ENCODE measurements at regions not wholly inside any gene's neighbourhood (a gene's known extent, or its start where the extent isn't known, plus 50 kb on each side); places are given as distances from the start of the nearest gene placed in this dataset.

DNA sequence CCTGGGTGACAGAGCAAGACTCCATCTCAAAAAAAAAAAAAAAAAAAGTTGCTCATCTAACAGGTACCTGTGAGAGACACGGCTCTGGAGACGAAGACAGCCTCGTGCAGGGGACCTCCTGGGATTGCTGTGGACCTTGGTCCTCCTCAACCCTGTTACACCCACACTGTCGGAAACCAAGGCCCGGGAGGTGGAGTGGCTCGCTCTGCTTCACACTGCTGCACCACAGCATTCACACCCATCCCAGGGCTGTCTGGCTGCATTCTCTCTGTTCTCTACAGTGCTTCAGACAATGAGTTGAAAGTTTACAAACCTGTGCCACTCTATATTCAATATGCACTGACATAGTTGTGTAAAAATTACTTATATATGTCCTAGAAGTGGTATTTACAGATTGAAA, 101.0 kb upstream of the TNS3 start:
- TF ChIP-seq, protein P1, sequence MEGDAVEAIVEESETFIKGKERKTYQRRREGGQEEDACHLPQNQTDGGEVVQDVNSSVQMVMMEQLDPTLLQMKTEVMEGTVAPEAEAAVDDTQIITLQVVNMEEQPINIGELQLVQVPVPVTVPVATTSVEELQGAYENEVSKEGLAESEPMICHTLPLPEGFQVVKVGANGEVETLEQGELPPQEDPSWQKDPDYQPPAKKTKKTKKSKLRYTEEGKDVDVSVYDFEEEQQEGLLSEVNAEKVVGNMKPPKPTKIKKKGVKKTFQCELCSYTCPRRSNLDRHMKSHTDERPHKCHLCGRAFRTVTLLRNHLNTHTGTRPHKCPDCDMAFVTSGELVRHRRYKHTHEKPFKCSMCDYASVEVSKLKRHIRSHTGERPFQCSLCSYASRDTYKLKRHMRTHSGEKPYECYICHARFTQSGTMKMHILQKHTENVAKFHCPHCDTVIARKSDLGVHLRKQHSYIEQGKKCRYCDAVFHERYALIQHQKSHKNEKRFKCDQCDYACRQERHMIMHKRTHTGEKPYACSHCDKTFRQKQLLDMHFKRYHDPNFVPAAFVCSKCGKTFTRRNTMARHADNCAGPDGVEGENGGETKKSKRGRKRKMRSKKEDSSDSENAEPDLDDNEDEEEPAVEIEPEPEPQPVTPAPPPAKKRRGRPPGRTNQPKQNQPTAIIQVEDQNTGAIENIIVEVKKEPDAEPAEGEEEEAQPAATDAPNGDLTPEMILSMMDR (IDR thresholded peaks at IDR 0.05), result no peak

GRCh38 chr7:47681249-47681810, 99.4 kb upstream of the TNS3 start:
- TF ChIP-seq, protein P1 (IDR thresholded peaks at IDR 0.05), result no peak

- TF ChIP-seq, protein P1 (IDR thresholded peaks at IDR 0.05), result no peak
Measured at GRCh38 chr7:47678641-47679380, 96.9 kb upstream of the TNS3 start.

DNA sequence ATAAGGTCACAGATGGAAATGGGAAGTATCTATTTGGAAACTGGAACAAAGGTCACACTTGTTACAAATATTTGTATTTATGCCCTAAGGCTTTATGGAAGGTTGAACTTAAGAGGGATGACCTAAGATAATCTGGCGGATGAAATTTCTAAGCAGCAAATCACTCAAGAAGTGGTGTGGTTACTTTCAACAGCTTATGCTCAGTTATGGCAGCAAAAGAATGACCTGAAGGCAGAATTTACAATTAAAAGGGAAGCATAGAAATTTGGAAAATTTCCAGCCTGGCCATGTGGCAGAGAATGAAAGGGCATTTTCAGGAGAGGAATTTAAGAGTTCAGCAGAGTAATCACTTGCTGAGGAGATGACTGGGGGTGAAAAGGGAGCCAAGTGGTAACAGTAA, 95.8 kb upstream of the TNS3 start:
- TF ChIP-seq, protein P1 (IDR thresholded peaks at IDR 0.05), result no peak

DNA sequence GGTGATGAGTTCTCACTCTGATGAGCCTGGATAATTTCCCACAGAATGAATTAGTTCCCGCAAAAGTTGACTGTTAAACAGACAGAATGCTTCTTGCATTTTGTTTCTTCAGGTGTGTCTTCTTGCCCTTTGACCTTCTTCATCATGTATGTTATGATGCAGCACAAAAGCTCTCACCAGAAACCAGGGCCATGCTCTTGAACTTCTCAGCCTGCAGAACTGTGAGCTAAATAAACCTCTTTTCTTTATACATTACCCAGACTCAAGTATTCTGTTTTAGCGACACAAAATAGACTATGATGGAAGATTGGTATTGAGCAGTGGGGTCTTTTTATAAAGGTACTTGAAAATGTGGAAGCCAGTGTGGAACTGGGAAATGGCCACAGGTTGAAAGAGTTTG, 95.2 kb upstream of the TNS3 start:
- TF ChIP-seq, protein P1 (IDR thresholded peaks at IDR 0.05), result no peak

DNA sequence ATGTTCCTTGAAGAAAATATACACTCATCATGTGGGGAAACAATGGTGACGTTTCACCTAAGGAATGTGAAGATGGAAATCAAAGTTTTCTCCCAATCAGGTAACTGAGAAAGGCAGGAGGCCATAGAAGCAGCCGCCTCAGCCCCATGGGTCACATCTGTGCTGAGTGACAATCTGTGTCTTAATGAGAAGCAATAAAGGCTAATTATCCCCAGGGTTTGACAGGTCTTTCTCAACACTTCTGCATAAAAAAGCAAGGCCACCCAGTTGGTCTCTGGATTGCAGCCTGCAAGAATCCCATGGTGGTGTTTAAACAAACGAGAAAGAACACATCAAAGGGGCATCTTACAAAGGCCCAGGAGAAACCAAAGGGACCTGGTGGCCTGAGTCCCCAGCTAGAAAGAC, 91.1 kb upstream of the TNS3 start:
- TF ChIP-seq, protein P1 (IDR thresholded peaks at IDR 0.05), result no peak

DNA sequence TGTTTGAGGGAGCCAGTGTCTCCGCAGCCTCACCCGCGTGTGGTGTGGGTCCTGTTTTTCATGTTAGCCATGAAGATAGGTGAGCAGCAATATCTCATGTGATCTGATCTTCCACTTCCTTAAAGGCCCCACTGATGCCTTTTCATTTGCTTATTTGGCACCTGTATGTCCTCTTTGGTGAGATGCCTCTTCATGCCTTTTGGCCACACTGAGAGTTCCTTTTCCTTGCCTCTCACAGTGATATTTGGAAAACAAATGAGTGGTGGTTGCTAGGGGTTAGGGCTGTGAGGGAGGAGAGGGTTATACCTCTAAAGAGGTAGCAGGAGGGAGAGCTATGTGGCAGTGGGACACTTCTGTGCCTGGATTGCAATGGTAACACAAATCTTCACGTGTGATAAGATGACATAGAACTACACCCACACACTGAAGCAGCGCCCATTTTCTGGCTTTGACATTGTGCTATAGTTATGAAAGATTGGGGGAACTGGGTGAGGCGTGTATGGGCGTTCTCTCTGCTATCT, 90.4 kb upstream of the TNS3 start:
- TF ChIP-seq, protein P1 (IDR thresholded peaks at IDR 0.05), result no peak

Measured in LNCAP (cell line).